ENCODE measurements at regions not wholly inside any gene's neighbourhood (a gene's known extent, or its start where the extent isn't known, plus 50 kb on each side); places are given as distances from the start of the nearest gene placed in this dataset.

- no peak overlapping the region for H3K4me3 Mint-ChIP-seq
- H3K27ac Mint-ChIP-seq, result no peak overlapping the region
- H3K4me1 Mint-ChIP-seq, result no peaks in the 10 kb centered on the region
- ATAC-seq (ENCODE audit: low read depth) (no peak), DNase-seq (no peak)
- no peak for TF ChIP-seq CTCF (IDR thresholded peaks at IDR 0.05)
- no peaks in the 10 kb centered on the region for H3K36me3 Mint-ChIP-seq (ENCODE audit: low read depth)
- no peaks in the 10 kb centered on the region for H3K27me3 Mint-ChIP-seq
- no peaks in the 10 kb centered on the region for H3K9me3 Mint-ChIP-seq
- intact Hi-C loops (cut with micrococcal nuclease), result no loop called here
- ChIA-PET CTCF (no interaction called here), POLR2A (no interaction called here)
Measured at GRCh38 chr4:156615066-156615531, 356.5 kb downstream of the PDGFC start.

DNA sequence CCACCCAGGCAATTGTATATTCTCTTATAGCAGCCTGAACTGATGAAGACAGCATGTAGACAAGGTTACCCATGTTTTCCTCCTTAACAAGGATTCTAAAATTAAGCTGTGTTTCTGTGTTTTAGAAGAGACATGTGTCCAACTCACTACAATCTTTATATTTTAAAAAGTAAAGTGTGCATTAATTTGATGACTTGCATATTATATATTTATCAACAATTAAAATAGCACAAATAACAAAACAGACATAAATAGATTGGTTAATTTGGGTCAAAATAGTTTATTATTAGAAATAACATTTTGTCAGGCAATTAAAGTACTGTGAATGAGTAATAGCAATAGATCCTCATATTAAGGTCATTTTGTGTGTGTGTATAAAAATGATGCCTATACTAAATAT lies 357.1 kb downstream of the PDGFC start:
- DNase-seq (no peak), ATAC-seq (ENCODE audit: low read depth) (no peak)
- TF ChIP-seq CTCF (IDR thresholded peaks at IDR 0.05), result no peak
- Mint-ChIP-seq H3K27me3 (no peaks in the 10 kb centered on the region), H3K4me3 (no peak overlapping the region), H3K27ac (no peak overlapping the region), H3K9me3 (no peaks in the 10 kb centered on the region), H3K36me3 (ENCODE audit: low read depth) (no peaks in the 10 kb centered on the region), H3K4me1 (no peaks in the 10 kb centered on the region)
- POLR2A ChIA-PET, result no interaction called here
- intact Hi-C loops (cut with micrococcal nuclease), result no loop called here
- CTCF ChIA-PET, result no interaction called here

- Mint-ChIP-seq H3K9me3 (no peaks in the 10 kb centered on the region), H3K27me3 (no peaks in the 10 kb centered on the region), H3K27ac (no peak overlapping the region), H3K36me3 (ENCODE audit: low read depth) (no peaks in the 10 kb centered on the region), H3K4me3 (no peak overlapping the region), H3K4me1 (no peaks in the 10 kb centered on the region)
- CTCF ChIA-PET, result no interaction called here
- no peak for TF ChIP-seq CTCF (IDR thresholded peaks at IDR 0.05)
- DNase-seq (no peak), ATAC-seq (ENCODE audit: low read depth) (no peak)
- intact Hi-C loops (cut with micrococcal nuclease), result no loop called here
- POLR2A ChIA-PET, result no interaction called here
Measured at GRCh38 chr4:156609421-156609820, 362.2 kb downstream of the PDGFC start.

- ChIA-PET POLR2A (no interaction called here), CTCF (no interaction called here)
- no peak overlapping the region for H3K4me3 Mint-ChIP-seq
- TF ChIP-seq CTCF (IDR thresholded peaks at IDR 0.05), result no peak
- H3K27ac Mint-ChIP-seq, result no peak overlapping the region
- H3K27me3 Mint-ChIP-seq, result no peaks in the 10 kb centered on the region
- DNase-seq (no peak), ATAC-seq (ENCODE audit: low read depth) (no peak)
- intact Hi-C loops (cut with micrococcal nuclease), result no loop called here
- H3K9me3 Mint-ChIP-seq, result no peaks in the 10 kb centered on the region
- H3K36me3 Mint-ChIP-seq (ENCODE audit: low read depth), result no peaks in the 10 kb centered on the region
- H3K4me1 Mint-ChIP-seq, result no peaks in the 10 kb centered on the region
Measured at GRCh38 chr4:156608651-156609050, 362.9 kb downstream of the PDGFC start.

DNA sequence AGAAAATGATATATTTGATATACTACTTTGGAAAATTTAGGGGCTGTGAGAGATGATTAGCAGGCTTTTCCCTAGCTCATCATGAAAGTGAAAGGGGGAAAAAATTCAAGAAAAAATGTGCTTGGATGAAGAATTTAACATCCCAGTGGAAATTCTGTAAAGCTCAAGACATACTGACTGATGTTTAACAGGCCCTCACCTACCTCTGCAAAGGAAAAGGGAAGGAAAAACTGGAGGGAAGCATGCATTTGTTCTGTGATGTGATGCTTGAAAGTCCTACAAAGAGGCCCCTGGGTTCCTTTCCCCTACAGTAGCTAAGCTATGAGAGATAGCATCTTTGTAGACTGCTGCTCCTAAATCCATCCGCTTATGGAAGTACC lies 364.1 kb downstream of the PDGFC start:
- Mint-ChIP-seq H3K4me3 (no peak overlapping the region), H3K9me3 (peaks cover 2% of the 10 kb centered on the region), H3K27me3 (no peaks in the 10 kb centered on the region), H3K4me1 (no peaks in the 10 kb centered on the region), H3K36me3 (ENCODE audit: low read depth) (no peaks in the 10 kb centered on the region), H3K27ac (no peak overlapping the region)
- DNase-seq (no peak), ATAC-seq (ENCODE audit: low read depth) (no peak)
- ChIA-PET POLR2A (no interaction called here), CTCF (no interaction called here)
- intact Hi-C loops (cut with micrococcal nuclease), result no loop called here
- no peak for TF ChIP-seq CTCF (IDR thresholded peaks at IDR 0.05)

Data from activated B cell treated with CpG ODN at 0.5 μM for 24 hours (primary cell).